ENCODE measurements at regions not wholly inside any gene's neighbourhood (a gene's known extent, or its start where the extent isn't known, plus 50 kb on each side); places are given as distances from the start of the nearest gene placed in this dataset.

GRCh38 chr4:189124791-189125190, 815.9 kb upstream of the FRG1 start:
- Histone ChIP-seq H3K9me3 (peaks cover 0 to 10% (median 0%) of the 10 kb centered on the region in 11 donors), H3K27me3 (no peaks in the 10 kb centered on the region), H3K36me3 (no peaks in the 10 kb centered on the region), H3K27ac (no peak overlapping the region), H3K4me3 (no peak overlapping the region), H3K4me1 (no peaks in the 10 kb centered on the region)
- no peak for ATAC-seq
- intact Hi-C loops (cut with DNase I), result loop anchor here in 3 of 10 donors (10.0 kb wide), 1 partner anchor 1520 kb away; no protein-coding TSS in a partner anchor
- DNase-seq, result no peak
- TF ChIP-seq, protein P1, sequence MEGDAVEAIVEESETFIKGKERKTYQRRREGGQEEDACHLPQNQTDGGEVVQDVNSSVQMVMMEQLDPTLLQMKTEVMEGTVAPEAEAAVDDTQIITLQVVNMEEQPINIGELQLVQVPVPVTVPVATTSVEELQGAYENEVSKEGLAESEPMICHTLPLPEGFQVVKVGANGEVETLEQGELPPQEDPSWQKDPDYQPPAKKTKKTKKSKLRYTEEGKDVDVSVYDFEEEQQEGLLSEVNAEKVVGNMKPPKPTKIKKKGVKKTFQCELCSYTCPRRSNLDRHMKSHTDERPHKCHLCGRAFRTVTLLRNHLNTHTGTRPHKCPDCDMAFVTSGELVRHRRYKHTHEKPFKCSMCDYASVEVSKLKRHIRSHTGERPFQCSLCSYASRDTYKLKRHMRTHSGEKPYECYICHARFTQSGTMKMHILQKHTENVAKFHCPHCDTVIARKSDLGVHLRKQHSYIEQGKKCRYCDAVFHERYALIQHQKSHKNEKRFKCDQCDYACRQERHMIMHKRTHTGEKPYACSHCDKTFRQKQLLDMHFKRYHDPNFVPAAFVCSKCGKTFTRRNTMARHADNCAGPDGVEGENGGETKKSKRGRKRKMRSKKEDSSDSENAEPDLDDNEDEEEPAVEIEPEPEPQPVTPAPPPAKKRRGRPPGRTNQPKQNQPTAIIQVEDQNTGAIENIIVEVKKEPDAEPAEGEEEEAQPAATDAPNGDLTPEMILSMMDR (IDR thresholded peaks at IDR 0.05), result no peak
- 67 to 74% methylated on average over 4 of the region's 4 CpGs for WGBS, 2 donors

DNA sequence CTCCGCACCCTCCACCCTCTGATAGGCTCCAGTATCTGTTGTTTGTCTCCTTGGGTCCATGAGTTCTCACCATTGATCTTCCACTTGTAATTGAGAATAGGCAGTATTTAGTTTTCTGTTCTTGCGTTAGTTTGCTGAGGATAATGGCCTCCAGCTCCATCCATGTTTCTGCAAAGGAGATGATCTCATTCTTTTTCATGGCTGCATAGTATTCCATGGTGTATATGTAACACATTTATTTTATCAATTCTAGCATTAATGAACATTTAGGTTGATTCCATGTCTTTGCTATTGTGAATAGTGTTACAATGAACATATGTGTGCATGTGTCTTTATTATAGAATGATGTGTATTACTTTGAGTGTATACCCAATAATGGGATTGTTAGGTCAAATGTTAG, 814.6 kb upstream of the FRG1 start:
- WGBS, 2 donors, result 47% methylated on average over 2 of the region's 2 CpGs
- Histone ChIP-seq H3K27me3 (no peaks in the 10 kb centered on the region), H3K36me3 (no peaks in the 10 kb centered on the region), H3K9me3 (peaks cover 0 to 10% (median 0%) of the 10 kb centered on the region in 11 donors), H3K4me3 (no peak overlapping the region), H3K4me1 (no peaks in the 10 kb centered on the region), H3K27ac (no peak overlapping the region)
- DNase-seq, result no peak
- intact Hi-C loops (cut with DNase I), result loop anchor here in 3 of 10 donors (10.0 kb wide), 1 partner anchor 1521 kb away; no protein-coding TSS in a partner anchor
- TF ChIP-seq, protein P1 (IDR thresholded peaks at IDR 0.05), result no peak
- no peak for ATAC-seq

DNA sequence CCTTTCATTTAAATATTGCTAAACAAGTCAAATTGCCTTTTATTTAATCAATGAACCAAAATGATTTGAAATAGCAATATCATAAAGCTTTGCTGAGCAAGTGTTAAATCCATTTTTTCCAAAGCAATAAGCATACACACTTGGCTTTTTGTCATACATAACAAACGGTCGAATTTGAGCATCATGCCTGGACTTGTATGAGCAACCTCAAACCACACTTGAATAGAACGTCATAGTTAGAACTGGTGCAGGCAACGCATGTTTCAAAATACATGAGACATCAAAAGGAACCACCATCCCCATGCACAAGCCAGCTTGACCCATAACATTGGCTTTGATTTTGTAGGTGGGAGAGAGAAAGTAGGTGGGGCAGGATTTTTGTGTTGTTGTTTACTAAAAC, 812.3 kb upstream of the FRG1 start:
- H3K9me3 ChIP-seq, result peaks cover 0 to 10% (median 0%) of the 10 kb centered on the region in 11 donors
- H3K27me3 ChIP-seq, result no peaks in the 10 kb centered on the region
- intact Hi-C loops (cut with DNase I), result loop anchor here in 3 of 10 donors (10.0 kb wide), 1 partner anchor 1524 kb away; no protein-coding TSS in a partner anchor
- ATAC-seq (no peak), DNase-seq (no peak)
- no peaks in the 10 kb centered on the region for H3K4me1 ChIP-seq
- H3K27ac ChIP-seq, result no peak overlapping the region
- H3K4me3 ChIP-seq, result no peak overlapping the region
- H3K36me3 ChIP-seq, result no peaks in the 10 kb centered on the region
- TF ChIP-seq, protein P1 (IDR thresholded peaks at IDR 0.05), result no peak
- WGBS, 2 donors, result 85 to 86% methylated on average over 4 of the region's 4 CpGs

GRCh38 chr4:189129044-189129694, 811.5 kb upstream of the FRG1 start:
- intact Hi-C loops (cut with DNase I), result loop anchor here in 3 of 10 donors (10.0 kb wide), 1 partner anchor 1524 kb away; no protein-coding TSS in a partner anchor
- H3K4me3 ChIP-seq, result no peak overlapping the region
- no peak overlapping the region for H3K27ac ChIP-seq
- peaks cover 0 to 10% (median 0%) of the 10 kb centered on the region in 11 donors for H3K9me3 ChIP-seq
- TF ChIP-seq, protein P1 (IDR thresholded peaks at IDR 0.05), result no peak
- no peaks in the 10 kb centered on the region for H3K4me1 ChIP-seq
- no peaks in the 10 kb centered on the region for H3K27me3 ChIP-seq
- no peak for DNase-seq
- ATAC-seq, result no peak
- WGBS, 2 donors, result 77 to 80% methylated on average over 10 of the region's 10 CpGs
- H3K36me3 ChIP-seq, result no peaks in the 10 kb centered on the region
